ENCODE measurements at regions not wholly inside any gene's neighbourhood (a gene's known extent, or its start where the extent isn't known, plus 50 kb on each side); places are given as distances from the start of the nearest gene placed in this dataset.

DNA sequence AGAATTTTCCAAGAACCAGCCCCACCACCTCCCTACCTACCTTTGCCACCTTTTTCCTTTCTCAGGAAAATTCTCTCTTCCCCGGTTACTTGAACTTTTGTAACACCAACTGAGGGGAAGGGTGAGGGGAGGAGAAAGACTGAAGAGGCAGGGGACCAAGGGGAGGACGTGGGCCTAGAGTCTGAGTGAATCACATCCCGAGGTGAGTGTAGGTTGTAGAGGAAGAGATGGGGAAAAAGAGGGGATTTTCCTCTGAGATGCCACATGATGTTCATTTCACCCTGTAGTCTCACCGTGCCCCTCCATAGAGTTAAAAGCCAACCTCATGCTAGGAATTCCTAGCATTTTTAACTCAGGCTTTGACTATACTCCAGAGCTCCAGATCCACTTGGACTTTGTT lies 311.8 kb downstream of the RPAP3 start:
- TF ChIP-seq RFX5 (IDR thresholded peaks at IDR 0.05; ENCODE audit: low read depth, low read length): no peak
- TF ChIP-seq NFE2L1 (CRISPR knock-in tag; IDR thresholded peaks at IDR 0.05; ENCODE audit: borderline replicate concordance): no peak
- no peak for TF ChIP-seq U2AF2 (IDR thresholded peaks at IDR 0.05; ENCODE audit: low read depth, low read length)
- TF ChIP-seq, protein P1, sequence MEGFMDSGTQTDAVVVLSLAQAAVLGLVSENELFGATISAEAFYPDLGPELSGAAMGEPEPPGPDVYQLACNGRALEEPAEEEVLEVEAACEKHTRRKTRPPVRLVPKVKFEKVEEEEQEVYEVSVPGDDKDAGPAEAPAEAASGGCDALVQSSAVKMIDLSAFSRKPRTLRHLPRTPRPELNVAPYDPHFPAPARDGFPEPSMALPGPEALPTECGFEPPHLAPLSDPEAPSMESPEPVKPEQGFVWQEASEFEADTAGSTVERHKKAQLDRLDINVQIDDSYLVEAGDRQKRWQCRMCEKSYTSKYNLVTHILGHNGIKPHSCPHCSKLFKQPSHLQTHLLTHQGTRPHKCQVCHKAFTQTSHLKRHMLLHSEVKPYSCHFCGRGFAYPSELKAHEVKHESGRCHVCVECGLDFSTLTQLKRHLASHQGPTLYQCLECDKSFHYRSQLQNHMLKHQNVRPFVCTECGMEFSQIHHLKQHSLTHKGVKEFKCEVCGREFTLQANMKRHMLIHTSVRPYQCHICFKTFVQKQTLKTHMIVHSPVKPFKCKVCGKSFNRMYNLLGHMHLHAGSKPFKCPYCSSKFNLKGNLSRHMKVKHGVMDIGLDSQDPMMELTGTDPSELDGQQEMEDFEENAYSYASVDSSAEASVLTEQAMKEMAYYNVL (CRISPR knock-in tag; IDR thresholded peaks at IDR 0.05; ENCODE audit: borderline replicate concordance): no peak
- TF ChIP-seq, protein P2, sequence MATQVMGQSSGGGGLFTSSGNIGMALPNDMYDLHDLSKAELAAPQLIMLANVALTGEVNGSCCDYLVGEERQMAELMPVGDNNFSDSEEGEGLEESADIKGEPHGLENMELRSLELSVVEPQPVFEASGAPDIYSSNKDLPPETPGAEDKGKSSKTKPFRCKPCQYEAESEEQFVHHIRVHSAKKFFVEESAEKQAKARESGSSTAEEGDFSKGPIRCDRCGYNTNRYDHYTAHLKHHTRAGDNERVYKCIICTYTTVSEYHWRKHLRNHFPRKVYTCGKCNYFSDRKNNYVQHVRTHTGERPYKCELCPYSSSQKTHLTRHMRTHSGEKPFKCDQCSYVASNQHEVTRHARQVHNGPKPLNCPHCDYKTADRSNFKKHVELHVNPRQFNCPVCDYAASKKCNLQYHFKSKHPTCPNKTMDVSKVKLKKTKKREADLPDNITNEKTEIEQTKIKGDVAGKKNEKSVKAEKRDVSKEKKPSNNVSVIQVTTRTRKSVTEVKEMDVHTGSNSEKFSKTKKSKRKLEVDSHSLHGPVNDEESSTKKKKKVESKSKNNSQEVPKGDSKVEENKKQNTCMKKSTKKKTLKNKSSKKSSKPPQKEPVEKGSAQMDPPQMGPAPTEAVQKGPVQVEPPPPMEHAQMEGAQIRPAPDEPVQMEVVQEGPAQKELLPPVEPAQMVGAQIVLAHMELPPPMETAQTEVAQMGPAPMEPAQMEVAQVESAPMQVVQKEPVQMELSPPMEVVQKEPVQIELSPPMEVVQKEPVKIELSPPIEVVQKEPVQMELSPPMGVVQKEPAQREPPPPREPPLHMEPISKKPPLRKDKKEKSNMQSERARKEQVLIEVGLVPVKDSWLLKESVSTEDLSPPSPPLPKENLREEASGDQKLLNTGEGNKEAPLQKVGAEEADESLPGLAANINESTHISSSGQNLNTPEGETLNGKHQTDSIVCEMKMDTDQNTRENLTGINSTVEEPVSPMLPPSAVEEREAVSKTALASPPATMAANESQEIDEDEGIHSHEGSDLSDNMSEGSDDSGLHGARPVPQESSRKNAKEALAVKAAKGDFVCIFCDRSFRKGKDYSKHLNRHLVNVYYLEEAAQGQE (IDR thresholded peaks at IDR 0.05; ENCODE audit: borderline replicate concordance in 1 of 2, low read depth in 1 of 2, low read length in 2 of 2): no peak
- TF ChIP-seq, protein P3, sequence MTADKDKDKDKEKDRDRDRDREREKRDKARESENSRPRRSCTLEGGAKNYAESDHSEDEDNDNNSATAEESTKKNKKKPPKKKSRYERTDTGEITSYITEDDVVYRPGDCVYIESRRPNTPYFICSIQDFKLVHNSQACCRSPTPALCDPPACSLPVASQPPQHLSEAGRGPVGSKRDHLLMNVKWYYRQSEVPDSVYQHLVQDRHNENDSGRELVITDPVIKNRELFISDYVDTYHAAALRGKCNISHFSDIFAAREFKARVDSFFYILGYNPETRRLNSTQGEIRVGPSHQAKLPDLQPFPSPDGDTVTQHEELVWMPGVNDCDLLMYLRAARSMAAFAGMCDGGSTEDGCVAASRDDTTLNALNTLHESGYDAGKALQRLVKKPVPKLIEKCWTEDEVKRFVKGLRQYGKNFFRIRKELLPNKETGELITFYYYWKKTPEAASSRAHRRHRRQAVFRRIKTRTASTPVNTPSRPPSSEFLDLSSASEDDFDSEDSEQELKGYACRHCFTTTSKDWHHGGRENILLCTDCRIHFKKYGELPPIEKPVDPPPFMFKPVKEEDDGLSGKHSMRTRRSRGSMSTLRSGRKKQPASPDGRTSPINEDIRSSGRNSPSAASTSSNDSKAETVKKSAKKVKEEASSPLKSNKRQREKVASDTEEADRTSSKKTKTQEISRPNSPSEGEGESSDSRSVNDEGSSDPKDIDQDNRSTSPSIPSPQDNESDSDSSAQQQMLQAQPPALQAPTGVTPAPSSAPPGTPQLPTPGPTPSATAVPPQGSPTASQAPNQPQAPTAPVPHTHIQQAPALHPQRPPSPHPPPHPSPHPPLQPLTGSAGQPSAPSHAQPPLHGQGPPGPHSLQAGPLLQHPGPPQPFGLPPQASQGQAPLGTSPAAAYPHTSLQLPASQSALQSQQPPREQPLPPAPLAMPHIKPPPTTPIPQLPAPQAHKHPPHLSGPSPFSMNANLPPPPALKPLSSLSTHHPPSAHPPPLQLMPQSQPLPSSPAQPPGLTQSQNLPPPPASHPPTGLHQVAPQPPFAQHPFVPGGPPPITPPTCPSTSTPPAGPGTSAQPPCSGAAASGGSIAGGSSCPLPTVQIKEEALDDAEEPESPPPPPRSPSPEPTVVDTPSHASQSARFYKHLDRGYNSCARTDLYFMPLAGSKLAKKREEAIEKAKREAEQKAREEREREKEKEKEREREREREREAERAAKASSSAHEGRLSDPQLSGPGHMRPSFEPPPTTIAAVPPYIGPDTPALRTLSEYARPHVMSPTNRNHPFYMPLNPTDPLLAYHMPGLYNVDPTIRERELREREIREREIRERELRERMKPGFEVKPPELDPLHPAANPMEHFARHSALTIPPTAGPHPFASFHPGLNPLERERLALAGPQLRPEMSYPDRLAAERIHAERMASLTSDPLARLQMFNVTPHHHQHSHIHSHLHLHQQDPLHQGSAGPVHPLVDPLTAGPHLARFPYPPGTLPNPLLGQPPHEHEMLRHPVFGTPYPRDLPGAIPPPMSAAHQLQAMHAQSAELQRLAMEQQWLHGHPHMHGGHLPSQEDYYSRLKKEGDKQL (CRISPR knock-in tag; IDR thresholded peaks at IDR 0.05; ENCODE audit: low read depth): no peak
- TF ChIP-seq ZNF335 (CRISPR knock-in tag; IDR thresholded peaks at IDR 0.05): no peak
- no peak for TF ChIP-seq ZFX (CRISPR knock-in tag; IDR thresholded peaks at IDR 0.05; ENCODE audit: low read depth)
- TF ChIP-seq ZEB1 (IDR thresholded peaks at IDR 0.05; ENCODE audit: insufficient replicate concordance, low read depth): no peak
- no peak for TF ChIP-seq ZBTB8A (CRISPR knock-in tag; IDR thresholded peaks at IDR 0.05; ENCODE audit: borderline replicate concordance, low read depth)
- TF ChIP-seq GABPB1 (CRISPR knock-in tag; IDR thresholded peaks at IDR 0.05): no peak
- TF ChIP-seq, protein P4, sequence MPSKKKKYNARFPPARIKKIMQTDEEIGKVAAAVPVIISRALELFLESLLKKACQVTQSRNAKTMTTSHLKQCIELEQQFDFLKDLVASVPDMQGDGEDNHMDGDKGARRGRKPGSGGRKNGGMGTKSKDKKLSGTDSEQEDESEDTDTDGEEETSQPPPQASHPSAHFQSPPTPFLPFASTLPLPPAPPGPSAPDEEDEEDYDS (CRISPR knock-in tag; IDR thresholded peaks at IDR 0.05): no peak
- TF ChIP-seq, protein P5, sequence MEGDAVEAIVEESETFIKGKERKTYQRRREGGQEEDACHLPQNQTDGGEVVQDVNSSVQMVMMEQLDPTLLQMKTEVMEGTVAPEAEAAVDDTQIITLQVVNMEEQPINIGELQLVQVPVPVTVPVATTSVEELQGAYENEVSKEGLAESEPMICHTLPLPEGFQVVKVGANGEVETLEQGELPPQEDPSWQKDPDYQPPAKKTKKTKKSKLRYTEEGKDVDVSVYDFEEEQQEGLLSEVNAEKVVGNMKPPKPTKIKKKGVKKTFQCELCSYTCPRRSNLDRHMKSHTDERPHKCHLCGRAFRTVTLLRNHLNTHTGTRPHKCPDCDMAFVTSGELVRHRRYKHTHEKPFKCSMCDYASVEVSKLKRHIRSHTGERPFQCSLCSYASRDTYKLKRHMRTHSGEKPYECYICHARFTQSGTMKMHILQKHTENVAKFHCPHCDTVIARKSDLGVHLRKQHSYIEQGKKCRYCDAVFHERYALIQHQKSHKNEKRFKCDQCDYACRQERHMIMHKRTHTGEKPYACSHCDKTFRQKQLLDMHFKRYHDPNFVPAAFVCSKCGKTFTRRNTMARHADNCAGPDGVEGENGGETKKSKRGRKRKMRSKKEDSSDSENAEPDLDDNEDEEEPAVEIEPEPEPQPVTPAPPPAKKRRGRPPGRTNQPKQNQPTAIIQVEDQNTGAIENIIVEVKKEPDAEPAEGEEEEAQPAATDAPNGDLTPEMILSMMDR (CRISPR knock-in tag; IDR thresholded peaks at IDR 0.05): no peak
- no peak for TF ChIP-seq GTF3A (CRISPR knock-in tag; conservative IDR thresholded peaks at IDR 0.05)

Data from HepG2 (cell line).